ENCODE measurements at regions not wholly inside any gene's neighbourhood (a gene's known extent, or its start where the extent isn't known, plus 50 kb on each side); places are given as distances from the start of the nearest gene placed in this dataset.
A peak's percentile ranks its signal among the peaks of the same experiment; 100 is the strongest.

GRCh38 chr2:220221992-220222391, 594.6 kb downstream of the SLC4A3 start:
- ChIA-PET POLR2A (no interaction called here), CTCF (interaction anchor here (0.7 kb wide), 1 partner anchor 21 kb away, joined by 3 read pairs; no protein-coding TSS in a partner anchor)
- no peak for TF ChIP-seq CTCF (IDR thresholded peaks at IDR 0.05; ENCODE audit: insufficient read depth, low read depth, low read length)
- H3K4me3 ChIP-seq (ENCODE audit: low read depth, low read length): no peak overlapping the region
- H3K27me3 ChIP-seq (ENCODE audit: control insufficient read depth, insufficient read depth, low read length): no peaks in the 10 kb centered on the region
- no peak for DNase-seq (ENCODE audit: low read depth)
- no peaks in the 10 kb centered on the region for H3K36me3 ChIP-seq (ENCODE audit: control insufficient read depth, insufficient read depth, low read length)

GRCh38 chr2:220224691-220225543, 597.5 kb downstream of the SLC4A3 start:
- H3K27me3 ChIP-seq (ENCODE audit: control insufficient read depth, insufficient read depth, low read length): no peaks in the 10 kb centered on the region
- POLR2A ChIA-PET: no interaction called here
- CTCF ChIA-PET: interaction anchor here (0.6 to 1.7 kb wide), 8 partner anchors 15 to 1349 kb away, joined by 3 to 9 read pairs (median 3); no protein-coding TSS in a partner anchor
- no peak for TF ChIP-seq CTCF (IDR thresholded peaks at IDR 0.05; ENCODE audit: insufficient read depth, low read depth, low read length)
- H3K36me3 ChIP-seq (ENCODE audit: control insufficient read depth, insufficient read depth, low read length): no peaks in the 10 kb centered on the region
- no peak overlapping the region for H3K4me3 ChIP-seq (ENCODE audit: low read depth, low read length)
- DNase-seq (ENCODE audit: low read depth): peak; percentile 94

GRCh38 chr2:220226076-220226475, 598.6 kb downstream of the SLC4A3 start:
- H3K27me3 ChIP-seq (ENCODE audit: control insufficient read depth, insufficient read depth, low read length): no peaks in the 10 kb centered on the region
- H3K36me3 ChIP-seq (ENCODE audit: control insufficient read depth, insufficient read depth, low read length): no peaks in the 10 kb centered on the region
- no peak for TF ChIP-seq CTCF (IDR thresholded peaks at IDR 0.05; ENCODE audit: insufficient read depth, low read depth, low read length)
- no peak for DNase-seq (ENCODE audit: low read depth)
- no peak overlapping the region for H3K4me3 ChIP-seq (ENCODE audit: low read depth, low read length)
- POLR2A ChIA-PET: interaction anchor here (0.6 kb wide), 1 partner anchor 878 kb away, joined by 4 read pairs; no protein-coding TSS in a partner anchor
- CTCF ChIA-PET: interaction anchor here (0.6 to 1.7 kb wide), 2 partner anchors 179 to 1348 kb away, joined by 4 read pairs; no protein-coding TSS in a partner anchor

GRCh38 chr2:220226546-220226945, 599.1 kb downstream of the SLC4A3 start:
- CTCF ChIA-PET: interaction anchor here (1.7 kb wide), 1 partner anchor 1347 kb away, joined by 4 read pairs; no protein-coding TSS in a partner anchor
- no peak for DNase-seq (ENCODE audit: low read depth)
- Histone ChIP-seq H3K27me3 (ENCODE audit: control insufficient read depth, insufficient read depth, low read length) (no peaks in the 10 kb centered on the region), H3K36me3 (ENCODE audit: control insufficient read depth, insufficient read depth, low read length) (no peaks in the 10 kb centered on the region), H3K4me3 (ENCODE audit: low read depth, low read length) (no peak overlapping the region)
- no peak for TF ChIP-seq CTCF (IDR thresholded peaks at IDR 0.05; ENCODE audit: insufficient read depth, low read depth, low read length)
- POLR2A ChIA-PET: no interaction called here

GRCh38 chr2:220227266-220227920, 600.0 kb downstream of the SLC4A3 start:
- peak; percentile 89 for DNase-seq (ENCODE audit: low read depth)
- no peaks in the 10 kb centered on the region for H3K27me3 ChIP-seq (ENCODE audit: control insufficient read depth, insufficient read depth, low read length)
- H3K4me3 ChIP-seq (ENCODE audit: low read depth, low read length): no peak overlapping the region
- POLR2A ChIA-PET: no interaction called here
- CTCF ChIA-PET: no interaction called here
- no peak for TF ChIP-seq CTCF (IDR thresholded peaks at IDR 0.05; ENCODE audit: insufficient read depth, low read depth, low read length)
- H3K36me3 ChIP-seq (ENCODE audit: control insufficient read depth, insufficient read depth, low read length): no peaks in the 10 kb centered on the region
